WI38 (cell line): ENCODE measurements at regions not wholly inside any gene's neighbourhood (a gene's known extent, or its start where the extent isn't known, plus 50 kb on each side); places are given as distances from the start of the nearest gene placed in this dataset.
A peak's percentile ranks its signal among the peaks of the same experiment; 100 is the strongest.

ENCODE experiments used
- H3K4me3 ChIP-seq: 2 replicates; pipeline ENCODE4 v1.5.1; 2011; ENCODE audit warnings: low read depth, mild to moderate bottlenecking, control low read depth, low read length
- CTCF ChIP-seq: IDR thresholded peaks from 2 replicates; pipeline ENCODE4 v1.5.1; 2012; ENCODE audit warnings: low read depth, mild to moderate bottlenecking, control low read depth, low read length

GRCh38 chr17:33739714-33740113 is 446.6 kb upstream of the ASIC2 start:
- no peak for TF ChIP-seq CTCF

GRCh38 chr17:33745047-33745760 is 452.1 kb upstream of the ASIC2 start:
- no peak for TF ChIP-seq CTCF
- H3K4me3 ChIP-seq, result no peak overlapping the region

More at GRCh38 chr17:33739714-33740113, 446.6 kb upstream of the ASIC2 start:
- H3K4me3 ChIP-seq, result no peak overlapping the region

GRCh38 chr17:33749171-33749570 is 456.1 kb upstream of the ASIC2 start:
- H3K4me3 ChIP-seq, result no peak overlapping the region
- TF ChIP-seq CTCF, result no peak

GRCh38 chr17:33750943-33751701 is 458.0 kb upstream of the ASIC2 start:
- TF ChIP-seq CTCF, result peak; percentile 83
- peak overlapping the region; percentile 32; the same call in 1 of the 2 replicates for H3K4me3 ChIP-seq

GRCh38 chr17:33751702-33752065 is 458.6 kb upstream of the ASIC2 start:
- TF ChIP-seq CTCF, result no peak
- no peak overlapping the region for H3K4me3 ChIP-seq

- TF ChIP-seq CTCF, result no peak
- no peak overlapping the region for H3K4me3 ChIP-seq
These were observed 460.4 kb upstream of the ASIC2 start for GRCh38 chr17:33753452-33753851.

GRCh38 chr17:33756021-33756420 is 462.9 kb upstream of the ASIC2 start:
- no peak for TF ChIP-seq CTCF

More at GRCh38 chr17:33756021-33756420, 462.9 kb upstream of the ASIC2 start:
- no peak overlapping the region for H3K4me3 ChIP-seq
